Mesendoderm (in vitro differentiated cells): ENCODE measurements at regions not wholly inside any gene's neighbourhood (a gene's known extent, or its start where the extent isn't known, plus 50 kb on each side); places are given as distances from the start of the nearest gene placed in this dataset.

Source experiments
- DNase-seq: peaks from one replicate; pipeline ENCODE4 v3.0.0; 2013
- H2AK5ac ChIP-seq: 2 replicates; pipeline ENCODE4 v1.6.1; 2013; ENCODE audit warnings: low read length, inconsistent platforms
- H2BK120ac ChIP-seq: 2 replicates; pipeline ENCODE4 v1.6.1; 2013; ENCODE audit warnings: low read depth, mild to moderate bottlenecking, low read length, moderate library complexity, mixed read lengths
- H2BK15ac ChIP-seq: replicated peaks from 2 replicates; pipeline ENCODE4 v1.6.1; 2013; ENCODE audit warnings: low read depth, mild to moderate bottlenecking, moderate library complexity
- H2BK5ac ChIP-seq: 2 replicates; pipeline ENCODE4 v1.6.1; 2013; ENCODE audit warnings: low read length, inconsistent platforms
- H3K18ac ChIP-seq: 2 replicates; pipeline ENCODE4 v1.6.1; 2013; ENCODE audit warnings: mild to moderate bottlenecking, low read length, mixed read lengths
- H3K23ac ChIP-seq: one replicate; pipeline ENCODE4 v1.6.1; 2013; ENCODE audit warnings: low read length
- H3K27ac ChIP-seq: 2 replicates; pipeline ENCODE4 v1.5.1; 2013; ENCODE audit warnings: low read depth, mild to moderate bottlenecking, inconsistent platforms, low read length, moderate library complexity
- H3K27me3 ChIP-seq: 2 replicates; pipeline ENCODE4 v1.6.1; 2013; ENCODE audit warnings: low read length, control low read depth, mild to moderate bottlenecking, inconsistent platforms; ENCODE audit not compliant: insufficient read depth, poor library complexity
- H3K36me3 ChIP-seq: 2 replicates; pipeline ENCODE4 v1.6.1; 2013; ENCODE audit warnings: low read length, inconsistent platforms; ENCODE audit not compliant: control insufficient read depth, insufficient read depth
- H3K4ac ChIP-seq: one replicate; pipeline ENCODE4 v1.6.1; 2013; ENCODE audit warnings: low read depth, mild to moderate bottlenecking, low read length, moderate library complexity
- H3K4me1 ChIP-seq: 2 replicates; pipeline ENCODE4 v1.6.1; 2013; ENCODE audit warnings: low read depth, low read length, inconsistent platforms; ENCODE audit not compliant: control insufficient read depth
- H3K4me2 ChIP-seq: 2 replicates; pipeline ENCODE4 v1.6.1; 2013; ENCODE audit warnings: low read length
- H3K4me3 ChIP-seq: 2 replicates; pipeline ENCODE4 v1.5.1; 2013; ENCODE audit warnings: mild to moderate bottlenecking, low read length
- H3K56ac ChIP-seq: one replicate; pipeline ENCODE4 v1.6.1; 2013; ENCODE audit warnings: low read length
- H3K79me1 ChIP-seq: 2 replicates; pipeline ENCODE4 v1.6.1; 2013; ENCODE audit warnings: low read length, inconsistent platforms
- H3K79me2 ChIP-seq: 2 replicates; pipeline ENCODE4 v1.6.1; 2013; ENCODE audit warnings: mild to moderate bottlenecking, low read length; ENCODE audit not compliant: control insufficient read depth, insufficient read depth
- H3K9ac ChIP-seq: 2 replicates; pipeline ENCODE4 v1.6.1; 2013; ENCODE audit warnings: low read length, inconsistent platforms
- H4K5ac ChIP-seq: one replicate; pipeline ENCODE4 v1.6.1; 2013; ENCODE audit warnings: low read length
- H4K8ac ChIP-seq: one replicate; pipeline ENCODE4 v1.6.1; 2013; ENCODE audit warnings: low read depth, mild to moderate bottlenecking, control low read depth, low read length, moderate library complexity
- WGBS: extraction: QIAGEN DNeasy Blood & Tissue Kit; methylation state at CpG from one replicate; pipeline ENCODE4 v1.1.7; 2013; ENCODE audit warnings: low lambda C conversion rate, missing lambda C conversion rate; ENCODE audit not compliant: insufficient coverage; ENCODE audit errors: extremely low coverage; 5-methylcytosine and 5-hydroxymethylcytosine counted together

DNA sequence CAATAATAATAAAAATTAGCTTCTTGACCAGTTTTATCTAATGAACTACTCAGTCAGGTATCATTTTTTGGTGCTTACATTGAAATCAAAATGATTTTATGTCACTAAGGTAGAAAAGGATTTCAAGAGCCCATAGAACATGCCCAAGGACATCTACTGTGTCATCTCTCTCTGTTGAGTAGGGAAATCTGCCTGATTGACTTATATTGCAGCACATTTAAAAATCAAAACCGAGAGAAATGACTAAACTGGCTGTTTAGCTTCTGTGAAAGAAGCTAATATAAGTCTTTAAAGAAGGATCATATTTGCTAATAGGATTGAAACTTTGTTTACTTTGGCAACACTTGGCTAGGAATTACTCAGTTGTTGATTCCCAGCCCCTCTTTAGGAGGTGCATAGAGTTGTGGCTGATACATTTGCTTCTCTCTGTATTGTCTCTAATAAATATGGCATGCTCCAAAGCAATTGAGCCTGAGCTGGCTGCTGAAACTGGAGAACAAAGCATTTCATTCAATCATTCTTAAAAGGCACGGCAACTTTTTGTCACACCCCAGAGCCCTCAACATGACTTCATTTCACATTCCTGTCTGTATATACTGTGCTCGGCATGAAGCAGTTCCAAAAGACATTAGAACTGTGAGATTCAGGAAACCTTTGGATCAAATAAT is 1096.9 kb upstream of the POT1 start:
- Histone ChIP-seq H2BK5ac (no peak overlapping the region), H2BK120ac (no peak overlapping the region), H3K79me1 (no peaks in the 10 kb centered on the region), H3K18ac (no peak overlapping the region), H3K4me1 (no peaks in the 10 kb centered on the region), H3K79me2 (no peaks in the 10 kb centered on the region), H2AK5ac (no peak overlapping the region), H3K4me2 (no peak overlapping the region), H3K9ac (no peak overlapping the region), H4K8ac (no peak overlapping the region), H3K56ac (no peak overlapping the region), H3K27ac (no peak overlapping the region), H4K5ac (no peak overlapping the region), H3K4me3 (no peak overlapping the region), H3K23ac (no peak overlapping the region), H3K4ac (no peak overlapping the region), H2BK15ac (no peak overlapping the region), H3K36me3 (no peaks in the 10 kb centered on the region), H3K27me3 (no peaks in the 10 kb centered on the region)
- WGBS: no CpG with 5 or more reads among the region's 3 CpGs
- DNase-seq: peak; percentile 14

DNA sequence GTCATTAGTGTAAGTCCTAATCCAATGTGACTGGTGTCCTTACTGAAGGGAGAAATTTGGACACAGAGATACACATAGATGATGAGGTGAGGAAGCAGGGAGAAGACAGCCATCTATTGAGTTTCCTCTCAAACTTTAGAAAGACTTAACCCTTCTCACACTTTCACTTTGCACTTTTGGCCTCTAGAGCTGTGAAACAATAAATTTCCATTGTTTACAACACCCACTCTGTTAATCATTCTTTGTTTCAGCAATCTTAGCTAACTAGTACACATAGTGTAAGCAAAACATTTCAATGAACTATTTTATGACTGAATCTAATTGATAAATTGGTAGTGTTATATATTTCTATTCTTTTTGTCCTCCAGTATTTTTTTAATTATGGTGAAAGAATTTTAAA is 1092.8 kb upstream of the POT1 start:
- no peaks in the 10 kb centered on the region for H3K79me1 ChIP-seq
- H2BK15ac ChIP-seq: no peak overlapping the region
- no peak overlapping the region for H4K5ac ChIP-seq
- no peak overlapping the region for H2BK5ac ChIP-seq
- H3K36me3 ChIP-seq: no peaks in the 10 kb centered on the region
- H2BK120ac ChIP-seq: no peak overlapping the region
- H4K8ac ChIP-seq: no peak overlapping the region
- no peaks in the 10 kb centered on the region for H3K27me3 ChIP-seq
- no peak for DNase-seq
- no peak overlapping the region for H3K9ac ChIP-seq
- no peak overlapping the region for H2AK5ac ChIP-seq
- H3K79me2 ChIP-seq: no peaks in the 10 kb centered on the region
- H3K27ac ChIP-seq: no peak overlapping the region
- H3K23ac ChIP-seq: no peak overlapping the region
- no peak overlapping the region for H3K4me2 ChIP-seq
- H3K4ac ChIP-seq: no peak overlapping the region
- H3K18ac ChIP-seq: no peak overlapping the region
- no peaks in the 10 kb centered on the region for H3K4me1 ChIP-seq
- H3K56ac ChIP-seq: no peak overlapping the region
- H3K4me3 ChIP-seq: no peak overlapping the region

DNA sequence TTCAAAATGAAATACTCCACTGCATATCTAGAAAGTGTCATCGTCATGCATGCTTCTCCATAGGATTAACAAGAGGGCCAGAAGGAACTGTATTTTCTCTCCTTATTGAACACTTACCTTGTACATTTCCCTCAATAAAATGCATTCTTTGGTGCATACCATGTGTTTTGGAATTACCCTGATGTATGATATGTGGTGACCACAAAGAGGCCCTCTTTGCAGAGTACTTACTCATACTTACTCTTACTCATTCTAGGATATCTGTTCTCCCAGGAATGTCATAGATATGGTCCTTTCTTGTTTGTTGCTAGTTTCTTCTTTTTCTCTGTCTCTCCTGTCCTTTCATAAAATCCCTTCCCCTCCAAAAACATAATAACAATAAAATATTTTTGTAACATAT is 1087.1 kb upstream of the POT1 start:
- no peak overlapping the region for H4K8ac ChIP-seq
- no peak overlapping the region for H2BK120ac ChIP-seq
- H3K4me3 ChIP-seq: no peak overlapping the region
- no peaks in the 10 kb centered on the region for H3K4me1 ChIP-seq
- H3K79me2 ChIP-seq: no peaks in the 10 kb centered on the region
- H2BK15ac ChIP-seq: no peak overlapping the region
- no peak overlapping the region for H3K18ac ChIP-seq
- H2AK5ac ChIP-seq: no peak overlapping the region
- no peak overlapping the region for H2BK5ac ChIP-seq
- no peaks in the 10 kb centered on the region for H3K27me3 ChIP-seq
- no peak overlapping the region for H3K4ac ChIP-seq
- H3K27ac ChIP-seq: no peak overlapping the region
- no peak overlapping the region for H3K23ac ChIP-seq
- no CpG with 5 or more reads among the region's 1 CpG for WGBS
- no peak overlapping the region for H4K5ac ChIP-seq
- no peaks in the 10 kb centered on the region for H3K79me1 ChIP-seq
- H3K9ac ChIP-seq: no peak overlapping the region
- no peak overlapping the region for H3K56ac ChIP-seq
- no peaks in the 10 kb centered on the region for H3K36me3 ChIP-seq
- no peak for DNase-seq
- no peak overlapping the region for H3K4me2 ChIP-seq

DNA sequence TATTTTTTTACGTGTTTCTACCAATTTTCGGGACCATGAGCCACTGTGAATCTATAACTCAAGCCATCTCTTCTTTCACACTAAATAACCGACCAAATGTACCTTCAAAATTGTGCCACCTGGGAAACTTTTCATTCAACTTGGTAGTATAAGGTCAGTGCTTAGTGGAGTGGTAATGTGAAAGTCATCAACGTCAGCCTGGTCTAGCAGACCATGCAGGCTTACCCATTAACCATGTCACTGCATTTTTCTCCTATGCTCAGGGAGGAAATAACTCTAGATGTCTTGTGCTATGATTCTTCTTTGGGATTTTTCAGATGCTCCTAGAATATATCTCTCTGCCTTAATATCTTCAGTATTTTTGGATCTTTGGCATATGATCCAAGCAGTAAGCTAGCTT is 1075.4 kb upstream of the POT1 start:
- no peaks in the 10 kb centered on the region for H3K4me1 ChIP-seq
- no peak overlapping the region for H2BK120ac ChIP-seq
- H3K4me2 ChIP-seq: no peak overlapping the region
- no peaks in the 10 kb centered on the region for H3K27me3 ChIP-seq
- H2AK5ac ChIP-seq: no peak overlapping the region
- no peaks in the 10 kb centered on the region for H3K79me2 ChIP-seq
- H3K56ac ChIP-seq: no peak overlapping the region
- no peak overlapping the region for H2BK15ac ChIP-seq
- no peak overlapping the region for H3K4me3 ChIP-seq
- DNase-seq: no peak
- no peaks in the 10 kb centered on the region for H3K79me1 ChIP-seq
- H3K9ac ChIP-seq: no peak overlapping the region
- no peak overlapping the region for H2BK5ac ChIP-seq
- no peaks in the 10 kb centered on the region for H3K36me3 ChIP-seq
- H3K4ac ChIP-seq: no peak overlapping the region
- H4K5ac ChIP-seq: no peak overlapping the region
- no peak overlapping the region for H4K8ac ChIP-seq
- no CpG with 5 or more reads among the region's 4 CpGs for WGBS
- H3K27ac ChIP-seq: no peak overlapping the region
- H3K23ac ChIP-seq: no peak overlapping the region
- H3K18ac ChIP-seq: no peak overlapping the region

DNA sequence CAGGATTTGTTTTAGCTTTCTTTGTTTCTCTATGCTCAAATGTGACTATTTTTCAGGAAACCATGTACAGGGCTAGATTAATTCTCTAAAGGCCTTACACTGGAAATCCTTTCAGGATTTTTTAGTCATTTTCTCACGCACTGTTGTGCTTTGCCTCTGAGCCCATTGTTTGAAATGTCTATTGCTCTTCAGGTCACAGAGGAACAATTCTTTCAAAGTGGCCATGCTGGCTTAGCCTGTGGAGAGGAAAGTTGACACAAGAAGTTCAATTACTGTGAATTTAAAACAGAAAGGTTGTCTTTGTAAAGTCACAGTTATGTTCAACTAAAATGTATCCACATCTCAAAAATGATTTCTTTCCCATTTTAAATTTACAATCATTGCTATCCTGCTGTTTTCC is 1071.7 kb upstream of the POT1 start:
- H3K56ac ChIP-seq: no peak overlapping the region
- no peaks in the 10 kb centered on the region for H3K36me3 ChIP-seq
- no peak overlapping the region for H2AK5ac ChIP-seq
- H3K9ac ChIP-seq: no peak overlapping the region
- H3K27me3 ChIP-seq: no peaks in the 10 kb centered on the region
- H4K8ac ChIP-seq: no peak overlapping the region
- H2BK15ac ChIP-seq: no peak overlapping the region
- no peaks in the 10 kb centered on the region for H3K79me1 ChIP-seq
- H3K4ac ChIP-seq: no peak overlapping the region
- H3K27ac ChIP-seq: no peak overlapping the region
- no peak overlapping the region for H4K5ac ChIP-seq
- H3K4me3 ChIP-seq: no peak overlapping the region
- H3K4me2 ChIP-seq: no peak overlapping the region
- no peak overlapping the region for H3K23ac ChIP-seq
- no CpG with 5 or more reads among the region's 1 CpG for WGBS
- peak; percentile 26 for DNase-seq
- no peaks in the 10 kb centered on the region for H3K79me2 ChIP-seq
- no peak overlapping the region for H3K18ac ChIP-seq
- H2BK5ac ChIP-seq: no peak overlapping the region
- H3K4me1 ChIP-seq: no peaks in the 10 kb centered on the region
- no peak overlapping the region for H2BK120ac ChIP-seq

DNA sequence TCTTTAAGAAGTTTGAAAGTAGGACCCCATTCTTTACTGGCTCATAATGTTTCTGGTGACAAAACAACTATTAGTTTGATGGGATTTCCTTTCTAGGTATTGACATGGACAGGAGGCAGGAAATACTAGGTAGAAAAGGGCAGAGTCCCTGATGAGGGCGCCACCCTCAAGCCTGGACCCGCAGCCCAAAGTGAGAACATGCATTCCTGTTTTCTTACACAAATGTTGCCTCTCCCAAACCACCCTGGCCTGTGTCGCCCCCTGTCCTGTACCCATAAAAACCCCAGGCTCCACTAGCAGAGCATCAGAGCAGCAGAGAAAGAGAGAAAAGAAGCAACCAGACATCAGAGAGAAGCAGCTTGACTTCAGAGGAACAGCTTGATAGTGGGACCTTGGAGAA is 1055.2 kb upstream of the POT1 start:
- H3K56ac ChIP-seq: no peak overlapping the region

More for the DNA sequence above, 1055.2 kb upstream of the POT1 start:
- H3K27ac ChIP-seq: no peak overlapping the region
- H3K4me2 ChIP-seq: no peak overlapping the region
- H3K36me3 ChIP-seq: no peaks in the 10 kb centered on the region
- no peaks in the 10 kb centered on the region for H3K4me1 ChIP-seq
- no peaks in the 10 kb centered on the region for H3K79me2 ChIP-seq
- no peaks in the 10 kb centered on the region for H3K79me1 ChIP-seq
- no peak overlapping the region for H3K18ac ChIP-seq
- no peak overlapping the region for H4K8ac ChIP-seq
- WGBS: no CpG with 5 or more reads among the region's 3 CpGs
- no peak overlapping the region for H3K9ac ChIP-seq
- no peak overlapping the region for H4K5ac ChIP-seq
- H2AK5ac ChIP-seq: no peak overlapping the region
- H3K4me3 ChIP-seq: no peak overlapping the region
- peak; percentile 25 for DNase-seq
- no peak overlapping the region for H2BK15ac ChIP-seq
- no peak overlapping the region for H2BK5ac ChIP-seq
- no peak overlapping the region for H3K23ac ChIP-seq
- H3K27me3 ChIP-seq: no peaks in the 10 kb centered on the region
- H2BK120ac ChIP-seq: no peak overlapping the region
- H3K4ac ChIP-seq: no peak overlapping the region
